Epidermal melanocyte (primary cell): ENCODE measurements at regions not wholly inside any gene's neighbourhood (a gene's known extent, or its start where the extent isn't known, plus 50 kb on each side); places are given as distances from the start of the nearest gene placed in this dataset.

Source experiments
- DNase-seq: peaks from one replicate; pipeline ENCODE4 v3.0.0; 2011; ENCODE audit warnings: low spot score; ENCODE audit not compliant: insufficient read length

- DNase-seq, result no peak
Measured at GRCh38 chr5:124584991-124585715, 161.3 kb downstream of the ZNF608 start.

- no peak for DNase-seq
Measured at GRCh38 chr5:124583469-124584350, 162.7 kb downstream of the ZNF608 start.

GRCh38 chr5:124582561-124582840, 163.9 kb downstream of the ZNF608 start:
- DNase-seq, result no peak

GRCh38 chr5:124581738-124582560, 164.5 kb downstream of the ZNF608 start:
- DNase-seq, result no peak

GRCh38 chr5:124580925-124581737, 165.3 kb downstream of the ZNF608 start:
- no peak for DNase-seq

GRCh38 chr5:124580512-124580911, 165.9 kb downstream of the ZNF608 start:
- no peak for DNase-seq

- DNase-seq, result no peak
Measured at GRCh38 chr5:124576848-124577409, 169.5 kb downstream of the ZNF608 start.

GRCh38 chr5:124575725-124576124, 170.7 kb downstream of the ZNF608 start:
- no peak for DNase-seq

GRCh38 chr5:124574521-124575436, 171.7 kb downstream of the ZNF608 start:
- no peak for DNase-seq

GRCh38 chr5:124572971-124573370, 173.5 kb downstream of the ZNF608 start:
- no peak for DNase-seq

- no peak for DNase-seq
Measured at GRCh38 chr5:124570285-124571035, 176.0 kb downstream of the ZNF608 start.

- DNase-seq, result no peak
Measured at GRCh38 chr5:124566875-124567450, 179.5 kb downstream of the ZNF608 start.

GRCh38 chr5:124561451-124561850, 185.0 kb downstream of the ZNF608 start:
- no peak for DNase-seq

- no peak for DNase-seq
Measured at GRCh38 chr5:124560370-124560769, 186.1 kb downstream of the ZNF608 start.

- no peak for DNase-seq
Measured at GRCh38 chr5:124557761-124558160, 188.7 kb downstream of the ZNF608 start.

- DNase-seq, result no peak
Measured at GRCh38 chr5:124554746-124555578, 191.5 kb downstream of the ZNF608 start.

GRCh38 chr5:124553911-124554310, 192.5 kb downstream of the ZNF608 start:
- DNase-seq, result no peak

- no peak for DNase-seq
Measured at GRCh38 chr5:124552526-124552925, 193.9 kb downstream of the ZNF608 start.
